HG02973 (cell line): ENCODE measurements at regions not wholly inside any gene's neighbourhood (a gene's known extent, or its start where the extent isn't known, plus 50 kb on each side); places are given as distances from the start of the nearest gene placed in this dataset.
A peak's percentile ranks its signal among the peaks of the same experiment; 100 is the strongest.

ENCODE experiments used
- ATAC-seq: cut with Tn5 transposase; IDR thresholded peaks from one replicate; pipeline ENCODE4 v1.9.1; 2021; ENCODE audit warnings: moderate library complexity; ENCODE audit not compliant: unreplicated experiment

DNA sequence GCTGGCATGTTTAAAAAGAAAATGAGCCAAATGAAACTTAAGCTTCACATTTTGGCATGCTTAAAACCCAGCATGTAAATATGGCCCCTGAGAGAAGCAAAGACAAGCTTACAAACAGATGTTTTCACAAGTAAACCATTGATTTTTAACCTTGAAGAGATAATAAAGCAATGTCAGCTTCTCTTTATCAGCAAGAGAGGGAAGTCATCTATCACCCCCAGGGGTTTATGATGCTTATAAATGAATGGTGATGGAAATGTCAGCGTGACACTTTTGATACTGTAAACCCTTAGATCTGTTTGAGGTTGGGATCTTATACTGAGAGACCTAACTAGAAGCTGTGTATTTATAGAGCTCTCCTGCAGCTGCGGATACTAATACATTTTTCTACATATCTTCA is 471.3 kb downstream of the PLA2G4A start:
- ATAC-seq, result no peak

- ATAC-seq, result no peak
Observed at GRCh38 chr1:187306710-187307415, 478.1 kb downstream of the PLA2G4A start.

DNA sequence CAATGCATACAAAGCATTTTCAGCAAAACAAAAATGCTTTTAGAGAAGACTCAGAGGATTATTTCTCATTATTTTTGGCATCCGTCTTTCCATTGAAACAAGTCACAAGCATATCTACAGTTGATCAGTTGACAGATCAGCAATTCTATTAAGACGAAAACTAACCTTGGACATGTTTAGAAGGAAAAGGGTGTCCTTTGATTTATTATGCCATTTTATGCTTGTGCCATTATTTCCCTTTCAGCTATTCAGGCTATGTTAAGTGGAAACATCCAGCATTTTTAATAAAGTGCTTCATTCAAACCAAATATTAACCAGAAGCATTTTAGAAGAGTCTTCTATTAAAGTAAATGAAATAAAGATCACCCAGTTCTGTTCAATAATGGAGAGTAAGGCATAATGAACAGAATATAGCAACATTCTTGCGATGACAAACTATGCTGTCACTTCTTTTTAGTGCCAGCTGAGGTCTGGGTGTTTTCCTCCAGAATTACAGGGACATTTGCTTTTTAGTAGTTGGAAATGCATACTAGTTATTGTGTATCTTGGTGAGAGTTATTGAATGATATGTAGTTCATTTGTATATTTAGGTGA is 481.4 kb downstream of the PLA2G4A start:
- no peak for ATAC-seq

GRCh38 chr1:187313115-187313514 is 484.4 kb downstream of the PLA2G4A start:
- no peak for ATAC-seq

DNA sequence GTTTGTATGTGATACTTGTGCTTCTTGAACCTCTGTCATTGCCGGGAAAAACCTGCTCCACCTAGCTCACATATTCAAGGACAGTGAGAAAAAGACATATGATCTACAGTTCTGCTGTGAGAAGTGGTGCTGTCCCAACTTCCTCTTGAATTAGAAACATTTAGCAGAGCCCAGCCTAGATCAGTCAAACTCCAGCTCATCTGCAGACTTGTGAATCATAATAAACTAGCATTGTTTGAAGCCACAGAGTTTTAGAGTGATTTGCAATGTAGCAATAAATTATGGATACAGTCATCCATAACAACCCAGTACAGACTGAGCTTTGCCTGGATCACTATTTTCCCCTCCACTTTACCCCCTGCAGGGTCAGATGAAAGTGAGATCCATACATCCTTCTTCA is 497.8 kb downstream of the PLA2G4A start:
- ATAC-seq, result no peak

DNA sequence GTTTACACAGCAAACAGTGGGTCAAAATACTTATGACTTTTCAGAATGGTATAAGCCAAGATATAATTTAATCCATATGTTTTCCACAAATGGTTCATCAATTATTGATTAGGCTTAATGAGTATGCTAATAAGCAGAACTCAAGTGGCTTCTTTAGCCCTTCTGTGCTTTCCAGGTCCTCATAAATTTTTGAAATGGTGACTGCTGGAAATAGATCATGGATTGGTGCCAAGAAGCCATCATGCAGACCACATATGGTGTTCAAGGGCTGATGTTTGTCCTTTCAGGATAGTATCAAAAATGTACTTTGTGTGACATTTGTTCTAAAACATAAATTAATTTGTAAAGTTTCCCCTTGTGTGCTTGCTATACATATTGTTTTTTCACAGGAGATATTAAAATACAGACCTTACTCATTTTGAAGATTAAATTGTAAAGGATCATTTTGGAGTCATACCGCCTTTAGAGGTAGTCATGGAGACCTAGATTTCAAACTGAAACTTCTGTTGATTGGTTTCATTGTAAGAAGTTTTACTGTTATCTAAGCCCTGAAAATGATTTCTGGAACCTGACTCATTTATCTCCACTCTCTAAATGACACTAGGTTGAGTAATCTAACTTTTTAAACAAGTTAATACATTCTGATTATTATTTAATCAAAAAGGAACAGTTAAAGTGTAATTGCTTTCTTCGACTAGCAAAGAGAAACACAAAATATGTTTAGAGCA is 507.9 kb downstream of the PLA2G4A start:
- ATAC-seq, result peak; percentile 94

DNA sequence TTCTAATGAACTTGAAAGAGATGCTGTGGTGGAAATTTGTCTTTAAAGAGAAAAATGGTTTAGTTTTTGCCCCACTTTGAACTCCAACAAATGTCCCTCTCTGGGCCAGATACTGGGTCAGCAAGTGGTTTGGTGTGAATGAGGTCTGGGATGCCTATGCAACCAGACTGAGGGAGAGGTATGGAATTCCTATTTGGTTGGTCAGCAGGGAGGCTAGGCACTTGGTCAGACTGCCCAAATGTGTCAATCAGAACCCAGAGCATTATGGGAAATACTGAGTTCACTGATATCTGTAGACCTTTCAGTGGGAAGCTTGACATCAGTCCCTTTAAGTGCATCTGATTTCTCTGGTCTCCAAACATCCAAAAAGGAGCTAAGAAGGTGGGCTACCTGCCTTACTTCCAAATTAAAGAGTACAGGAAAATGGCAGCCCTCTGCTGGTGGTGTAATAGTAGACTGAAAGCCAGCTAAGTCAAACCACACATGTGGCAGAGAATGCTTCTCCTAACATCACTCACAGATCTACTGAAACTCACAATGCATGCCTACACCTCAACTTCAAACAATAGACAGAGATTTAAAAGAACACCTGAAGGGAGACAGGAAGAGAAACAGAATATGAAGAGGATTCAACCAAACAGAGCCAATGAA is 510.1 kb downstream of the PLA2G4A start:
- no peak for ATAC-seq

DNA sequence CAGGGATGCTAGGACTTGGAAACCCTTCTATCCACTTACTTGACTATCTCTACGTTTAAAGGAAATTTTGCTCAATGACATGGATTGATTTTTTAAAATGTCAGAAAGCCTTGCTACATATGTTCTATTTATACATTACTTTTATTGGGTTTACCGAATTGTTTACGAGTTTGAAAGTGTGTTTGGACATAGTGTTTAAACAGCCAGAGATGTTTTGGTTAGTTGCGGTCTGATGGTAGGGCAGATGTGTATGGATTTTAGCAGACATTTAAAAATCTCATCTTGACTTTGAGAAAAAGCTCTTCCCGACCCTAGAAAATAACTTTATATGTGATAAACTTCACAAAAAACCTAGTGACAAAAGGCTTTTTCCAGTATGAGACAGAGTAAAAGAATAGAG is 513.7 kb downstream of the PLA2G4A start:
- no peak for ATAC-seq

GRCh38 chr1:187374082-187374481 is 545.3 kb downstream of the PLA2G4A start:
- no peak for ATAC-seq

DNA sequence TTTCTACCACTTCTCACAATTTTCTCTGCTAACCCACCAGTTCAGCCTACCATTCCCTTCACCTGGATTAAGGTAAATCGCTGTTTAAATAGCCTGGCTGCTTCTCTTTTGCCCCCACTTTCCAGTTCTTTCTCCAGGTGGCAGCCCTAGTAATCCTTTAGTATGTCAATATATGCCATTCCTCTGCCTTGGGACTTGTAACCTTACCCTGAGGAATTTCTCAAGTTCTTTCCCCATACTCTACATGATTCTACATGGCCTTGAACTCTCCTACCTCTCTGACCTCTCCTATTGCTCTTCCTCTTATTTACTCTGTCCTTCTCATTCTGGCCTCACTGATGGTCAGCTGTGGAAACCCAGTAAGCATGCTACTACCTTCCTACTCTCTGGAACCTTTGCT is 546.0 kb downstream of the PLA2G4A start:
- no peak for ATAC-seq

GRCh38 chr1:187383366-187383765 is 554.6 kb downstream of the PLA2G4A start:
- ATAC-seq, result no peak

DNA sequence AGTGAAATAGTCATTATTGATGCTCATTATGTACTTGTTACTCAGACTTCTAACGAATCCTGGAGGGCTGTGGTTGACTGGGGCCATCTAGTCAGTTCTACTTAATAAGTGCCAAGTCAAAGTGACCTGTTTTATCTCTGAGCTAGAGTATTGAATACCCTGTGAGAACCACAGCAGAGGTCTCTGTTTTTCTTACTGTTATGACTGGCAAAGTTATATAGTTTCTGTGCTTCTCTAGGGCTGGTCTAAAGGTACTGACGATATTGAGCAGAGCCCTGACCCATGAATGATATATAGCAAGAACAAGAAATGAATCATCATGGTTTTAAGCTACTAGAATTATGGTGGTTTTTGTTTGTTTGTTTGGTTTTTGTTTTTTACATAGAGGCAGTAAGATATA is 555.8 kb downstream of the PLA2G4A start:
- ATAC-seq, result peak; percentile 97

DNA sequence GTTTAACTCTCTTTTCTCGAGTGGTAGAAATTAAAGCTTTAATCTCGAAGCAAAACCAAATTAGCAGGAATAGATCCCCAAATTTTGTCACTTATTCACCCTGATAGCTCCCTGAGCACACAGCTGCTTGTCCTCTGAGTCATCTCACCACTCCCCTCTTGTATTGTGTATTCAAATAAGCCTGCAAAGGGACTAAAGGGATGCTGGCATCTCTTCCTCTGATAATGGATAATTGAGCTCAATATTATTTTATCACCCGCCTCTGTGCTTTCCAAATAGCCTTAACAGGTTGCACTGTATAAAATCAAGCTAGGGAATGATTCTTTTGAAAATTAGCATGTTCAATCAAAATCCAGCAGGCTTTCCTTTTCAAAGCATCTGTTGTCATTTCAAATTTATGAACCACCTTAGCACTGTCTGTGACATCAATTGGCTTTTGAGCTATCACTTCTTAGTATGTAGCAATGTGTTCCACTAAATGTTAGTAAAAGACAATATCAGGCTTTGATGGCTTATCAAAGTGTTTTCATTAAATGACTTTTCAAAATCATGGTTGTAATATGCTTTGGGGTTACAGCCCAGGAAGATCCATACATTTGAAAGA is 561.6 kb downstream of the PLA2G4A start:
- no peak for ATAC-seq

- no peak for ATAC-seq
Observed at GRCh38 chr1:187396226-187396625, 567.5 kb downstream of the PLA2G4A start.

DNA sequence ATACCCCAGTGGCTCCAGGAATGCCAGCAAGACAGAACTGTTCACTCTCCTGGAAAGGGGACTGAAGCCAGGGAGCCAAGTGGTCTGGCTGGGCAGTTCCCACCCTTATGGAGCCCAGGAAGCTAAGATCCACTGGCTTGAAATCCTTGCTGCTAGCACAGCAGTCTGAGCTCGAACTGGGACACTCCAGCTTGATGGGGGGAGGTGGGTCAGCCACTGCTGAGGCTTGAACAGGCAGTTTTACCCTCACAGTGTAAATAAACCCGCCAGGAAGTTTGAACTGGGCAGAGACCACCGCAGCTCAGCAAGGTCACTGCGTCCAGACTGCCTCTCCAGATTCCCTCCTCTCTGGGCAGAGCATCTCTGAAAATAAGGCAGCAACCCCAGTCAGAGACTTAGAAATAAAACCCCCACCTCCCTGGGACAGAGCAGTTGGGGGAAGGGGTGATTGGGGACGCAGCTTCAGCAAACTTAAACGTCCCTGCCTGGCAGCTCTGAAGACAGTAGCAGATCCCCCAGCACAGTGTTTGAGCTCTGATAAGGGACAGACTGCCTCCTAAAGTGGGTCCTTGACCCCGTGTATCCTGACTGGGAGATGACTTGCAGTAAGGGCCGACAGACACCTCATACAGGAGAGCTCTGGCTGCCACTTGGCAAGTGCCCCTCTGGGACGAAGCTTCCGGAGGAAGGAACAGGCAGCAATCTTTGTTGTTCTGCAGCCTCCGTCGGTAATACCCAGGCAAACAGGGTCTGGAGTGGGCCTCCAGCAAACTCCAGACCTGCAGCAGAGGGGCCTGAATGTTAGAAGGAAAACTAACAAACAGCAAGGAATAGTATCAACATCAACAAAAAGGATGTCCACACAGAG is 568.4 kb downstream of the PLA2G4A start:
- ATAC-seq, result no peak

DNA sequence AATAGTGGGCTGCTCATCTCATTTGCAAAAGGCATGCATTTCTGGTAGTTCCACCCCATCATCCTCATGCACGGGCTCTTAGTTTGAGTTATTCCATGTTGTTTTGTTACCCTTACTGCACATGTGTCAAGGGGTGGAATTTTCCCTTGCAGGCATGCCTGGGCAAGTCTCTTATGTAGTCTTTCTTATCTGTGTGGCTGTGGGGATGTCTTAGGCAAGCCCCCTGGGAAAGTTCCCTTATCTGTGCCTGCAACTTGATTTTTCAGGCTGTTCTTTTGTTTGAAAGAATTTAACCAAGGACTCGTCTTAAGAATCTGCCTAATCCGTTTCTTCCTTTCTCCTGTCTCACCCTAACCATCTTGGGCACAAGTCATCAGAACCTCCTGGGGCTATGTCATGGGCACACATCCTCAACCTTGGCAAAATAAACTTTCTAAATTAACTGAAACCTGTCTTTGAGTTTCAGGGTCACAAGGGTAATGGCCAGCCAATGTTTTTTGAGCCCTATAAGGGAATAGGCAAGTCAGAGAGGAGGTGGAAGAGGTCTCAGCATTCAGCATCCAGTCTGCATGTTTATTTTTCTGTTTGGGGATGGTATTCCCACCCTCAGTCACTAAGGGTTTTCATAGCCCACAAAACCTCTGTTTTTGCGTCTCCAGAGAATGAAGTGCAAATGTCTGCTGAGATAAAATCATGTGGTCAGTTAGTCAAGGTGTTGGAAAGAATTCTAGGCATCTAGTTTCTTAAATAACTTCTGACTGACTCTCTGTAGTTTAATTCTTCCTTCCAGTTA is 579.7 kb downstream of the PLA2G4A start:
- ATAC-seq, result no peak

DNA sequence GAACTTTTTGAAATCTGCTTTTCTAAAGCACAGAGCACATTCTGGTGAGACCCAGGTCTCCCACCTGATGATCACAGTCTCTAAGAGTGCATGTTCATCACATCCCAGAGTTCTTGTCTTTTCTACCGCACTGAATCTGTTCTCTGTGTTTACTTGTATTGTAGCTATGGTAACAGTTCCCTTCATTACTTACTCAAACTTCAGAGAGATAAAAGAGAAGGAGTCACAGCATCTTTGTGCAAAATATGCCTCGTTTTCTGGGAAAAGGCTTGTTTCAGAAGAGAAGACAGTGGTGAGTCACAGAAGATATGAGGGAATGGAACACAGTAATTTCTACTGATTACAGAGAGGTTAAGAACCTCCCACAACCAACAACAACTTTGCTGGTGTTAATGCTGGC is 580.6 kb downstream of the PLA2G4A start:
- no peak for ATAC-seq

DNA sequence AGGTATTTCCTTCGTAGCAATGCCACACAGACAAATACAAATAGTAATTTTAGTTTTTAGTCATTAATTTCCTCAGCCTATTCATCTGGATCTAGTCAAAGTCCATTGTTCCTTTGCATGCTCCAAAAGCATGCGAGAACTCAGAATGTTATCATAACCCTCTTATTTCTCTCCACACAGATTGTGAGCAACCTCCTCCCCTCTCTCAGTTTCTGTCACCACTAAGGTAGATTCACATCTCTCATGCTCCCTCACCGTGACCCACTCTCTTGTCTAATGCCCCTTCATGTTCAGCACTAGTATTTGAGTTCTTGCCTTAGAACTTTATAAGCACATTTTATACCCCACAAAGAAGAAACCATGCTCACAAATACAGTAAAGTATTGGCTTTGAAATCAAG is 582.4 kb downstream of the PLA2G4A start:
- no peak for ATAC-seq

- ATAC-seq, result no peak
Observed at GRCh38 chr1:187413405-187414169, 584.8 kb downstream of the PLA2G4A start.
